ENCODE measurements at regions not wholly inside any gene's neighbourhood (a gene's known extent, or its start where the extent isn't known, plus 50 kb on each side); places are given as distances from the start of the nearest gene placed in this dataset.

- no peak for TF ChIP-seq NFE2L1 (CRISPR knock-in tag; IDR thresholded peaks at IDR 0.05)
- no peak for TF ChIP-seq AR (CRISPR knock-in tag; IDR thresholded peaks at IDR 0.05)
- no peak for TF ChIP-seq SP1 (CRISPR knock-in tag; conservative IDR thresholded peaks at IDR 0.05)
Measured at GRCh38 chr4:60718874-60719273, 481.3 kb upstream of the ADGRL3 start.

Data from WTC11 (cell line).